ENCODE measurements at regions not wholly inside any gene's neighbourhood (a gene's known extent, or its start where the extent isn't known, plus 50 kb on each side); places are given as distances from the start of the nearest gene placed in this dataset.

- Mint-ChIP-seq H3K9me3 (peaks cover 0 to 4% (median 0%) of the 10 kb centered on the region in 11 donors), H3K4me3 (no peak overlapping the region), H3K27ac (no peak overlapping the region), H3K36me3 (peaks cover 0 to 1% (median 0%) of the 10 kb centered on the region in 5 donors), H3K27me3 (peaks cover 84 to 93% (median 90%) of the 10 kb centered on the region in 5 donors), H3K4me1 (peaks cover 23 to 41% (median 37%) of the 10 kb centered on the region in 7 donors)
- ATAC-seq (no peak), DNase-seq (no peak)
- Histone ChIP-seq H3K27ac (ENCODE audit: low read depth, low read length) (no peak overlapping the region), H3K36me3 (ENCODE audit: control insufficient read depth in 2 of 3, insufficient read depth in 3 of 3, low read length in 3 of 3) (no peaks in the 10 kb centered on the region), H3K4me1 (ENCODE audit: control insufficient read depth in 2 of 2, insufficient read depth in 2 of 2, low read length in 2 of 2) (peaks cover 13 to 16% of the 10 kb centered on the region in 2 donors), H3K9me3 (ENCODE audit: control insufficient read depth in 2 of 3, low read length in 3 of 3) (no peaks in the 10 kb centered on the region), H3K4me3 (ENCODE audit: low read length) (no peak overlapping the region), H3K27me3 (ENCODE audit: control insufficient read depth in 2 of 2, insufficient read depth in 2 of 2, low read length in 2 of 2) (peaks cover 27 to 49% of the 10 kb centered on the region in 2 donors)
- intact Hi-C loops (cut with micrococcal nuclease), result no loop called here
- ChIA-PET CTCF (no interaction called here), POLR2A (interaction anchor here (0.7 kb wide), 1 partner anchor 690 kb away, joined by 3 read pairs; no protein-coding TSS in a partner anchor)
Observed at GRCh38 chr15:89412905-89413411, 78.3 kb upstream of the POLG start.

- Mint-ChIP-seq H3K9me3 (peaks cover 0 to 4% (median 0%) of the 10 kb centered on the region in 11 donors), H3K4me1 (peaks cover 29 to 51% (median 47%) of the 10 kb centered on the region in 7 donors), H3K36me3 (peaks cover 0 to 4% (median 0%) of the 10 kb centered on the region in 5 donors), H3K27ac (peak overlapping the region in 1 of 9 donors; percentile 2), H3K27me3 (peaks cover 86 to 97% (median 91%) of the 10 kb centered on the region in 5 donors), H3K4me3 (peak overlapping the region in 8 of 10 donors; percentile 5 to 89 (median 62))
- ChIA-PET POLR2A (no interaction called here), CTCF (no interaction called here)
- intact Hi-C loops (cut with micrococcal nuclease), result no loop called here
- DNase-seq (no peak), ATAC-seq (no peak)
- Histone ChIP-seq H3K27ac (ENCODE audit: low read depth, low read length) (no peak overlapping the region), H3K36me3 (ENCODE audit: control insufficient read depth in 2 of 3, insufficient read depth in 3 of 3, low read length in 3 of 3) (no peaks in the 10 kb centered on the region), H3K27me3 (ENCODE audit: control insufficient read depth in 2 of 2, insufficient read depth in 2 of 2, low read length in 2 of 2) (peaks cover 35 to 54% of the 10 kb centered on the region in 2 donors), H3K4me1 (ENCODE audit: control insufficient read depth in 2 of 2, insufficient read depth in 2 of 2, low read length in 2 of 2) (peaks cover 9 to 26% of the 10 kb centered on the region in 2 donors), H3K9me3 (ENCODE audit: control insufficient read depth in 2 of 3, low read length in 3 of 3) (no peaks in the 10 kb centered on the region), H3K4me3 (ENCODE audit: low read length) (no peak overlapping the region)
Observed at GRCh38 chr15:89410039-89410435, 75.4 kb upstream of the POLG start.

GRCh38 chr15:89409184-89410038 lies 74.8 kb upstream of the POLG start:
- ChIA-PET POLR2A (no interaction called here), CTCF (no interaction called here)
- H3K27me3 ChIP-seq (ENCODE audit: control insufficient read depth in 2 of 2, insufficient read depth in 2 of 2, low read length in 2 of 2), result peaks cover 38 to 55% of the 10 kb centered on the region in 2 donors
- Mint-ChIP-seq H3K4me1 (peaks cover 29 to 51% (median 47%) of the 10 kb centered on the region in 7 donors), H3K27me3 (peaks cover 87 to 98% (median 91%) of the 10 kb centered on the region in 5 donors), H3K4me3 (peak overlapping the region; percentile 82 to 97 (median 89)), H3K27ac (peak overlapping the region in 1 of 9 donors; percentile 84), H3K36me3 (peaks cover 0 to 4% (median 0%) of the 10 kb centered on the region in 5 donors), H3K9me3 (peaks cover 0 to 4% (median 0%) of the 10 kb centered on the region in 11 donors)
- ATAC-seq (no peak), DNase-seq (no peak)
- intact Hi-C loops (cut with micrococcal nuclease), result loop anchor here in 1 of 2 donors (2.0 kb wide), 1 partner anchor 39 kb away; no protein-coding TSS in a partner anchor
- no peaks in the 10 kb centered on the region for H3K9me3 ChIP-seq (ENCODE audit: control insufficient read depth in 2 of 3, low read length in 3 of 3)
- H3K4me1 ChIP-seq (ENCODE audit: control insufficient read depth in 2 of 2, insufficient read depth in 2 of 2, low read length in 2 of 2), result peaks cover 9 to 26% of the 10 kb centered on the region in 2 donors
- no peaks in the 10 kb centered on the region for H3K36me3 ChIP-seq (ENCODE audit: control insufficient read depth in 2 of 3, insufficient read depth in 3 of 3, low read length in 3 of 3)
- peak overlapping the region; percentile 51 for H3K4me3 ChIP-seq (ENCODE audit: low read length)
- H3K27ac ChIP-seq (ENCODE audit: low read depth, low read length), result no peak overlapping the region

GRCh38 chr15:89408372-89409183 lies 74.0 kb upstream of the POLG start:
- intact Hi-C loops (cut with micrococcal nuclease), result loop anchor here in 1 of 2 donors (2.0 kb wide), 1 partner anchor 38 kb away; no protein-coding TSS in a partner anchor
- H3K4me1 ChIP-seq (ENCODE audit: control insufficient read depth in 2 of 2, insufficient read depth in 2 of 2, low read length in 2 of 2), result peaks cover 9 to 26% of the 10 kb centered on the region in 2 donors
- ChIA-PET CTCF (no interaction called here), POLR2A (interaction anchor here (0.5 kb wide), 1 partner anchor 68 kb away, joined by 3 read pairs; no protein-coding TSS in a partner anchor)
- Mint-ChIP-seq H3K36me3 (peaks cover 0 to 4% (median 0%) of the 10 kb centered on the region in 5 donors), H3K9me3 (peaks cover 0 to 4% (median 0%) of the 10 kb centered on the region in 11 donors), H3K27ac (peak overlapping the region in 1 of 9 donors; percentile 84), H3K4me1 (peaks cover 29 to 51% (median 47%) of the 10 kb centered on the region in 7 donors), H3K27me3 (peaks cover 83 to 98% (median 91%) of the 10 kb centered on the region in 5 donors), H3K4me3 (peak overlapping the region; percentile 82 to 97 (median 89))
- ATAC-seq, result no peak
- H3K27ac ChIP-seq (ENCODE audit: low read depth, low read length), result no peak overlapping the region
- H3K9me3 ChIP-seq (ENCODE audit: control insufficient read depth in 2 of 3, low read length in 3 of 3), result no peaks in the 10 kb centered on the region
- DNase-seq, result no peak
- peak overlapping the region; percentile 51 for H3K4me3 ChIP-seq (ENCODE audit: low read length)
- peaks cover 38 to 55% of the 10 kb centered on the region in 2 donors for H3K27me3 ChIP-seq (ENCODE audit: control insufficient read depth in 2 of 2, insufficient read depth in 2 of 2, low read length in 2 of 2)
- H3K36me3 ChIP-seq (ENCODE audit: control insufficient read depth in 2 of 3, insufficient read depth in 3 of 3, low read length in 3 of 3), result no peaks in the 10 kb centered on the region

- no peak for DNase-seq
- ChIA-PET POLR2A (no interaction called here), CTCF (no interaction called here)
- Histone ChIP-seq H3K27ac (ENCODE audit: low read depth, low read length) (no peak overlapping the region), H3K4me1 (ENCODE audit: control insufficient read depth in 2 of 2, insufficient read depth in 2 of 2, low read length in 2 of 2) (peaks cover 9 to 26% of the 10 kb centered on the region in 2 donors), H3K27me3 (ENCODE audit: control insufficient read depth in 2 of 2, insufficient read depth in 2 of 2, low read length in 2 of 2) (peaks cover 31 to 49% of the 10 kb centered on the region in 2 donors), H3K9me3 (ENCODE audit: control insufficient read depth in 2 of 3, low read length in 3 of 3) (no peaks in the 10 kb centered on the region), H3K36me3 (ENCODE audit: control insufficient read depth in 2 of 3, insufficient read depth in 3 of 3, low read length in 3 of 3) (no peaks in the 10 kb centered on the region), H3K4me3 (ENCODE audit: low read length) (no peak overlapping the region)
- Mint-ChIP-seq H3K4me1 (peaks cover 27 to 49% (median 44%) of the 10 kb centered on the region in 7 donors), H3K27me3 (peaks cover 83 to 98% (median 89%) of the 10 kb centered on the region in 5 donors), H3K4me3 (peak overlapping the region in 8 of 10 donors; percentile 34 to 89 (median 56)), H3K9me3 (no peaks in the 10 kb centered on the region), H3K36me3 (peaks cover 0 to 7% (median 0%) of the 10 kb centered on the region in 5 donors), H3K27ac (peak overlapping the region in 1 of 9 donors; percentile 25)
- ATAC-seq, result no peak
- intact Hi-C loops (cut with micrococcal nuclease), result no loop called here
Observed at GRCh38 chr15:89406940-89407607, 72.5 kb upstream of the POLG start.
